HG02884 (cell line): ENCODE measurements at regions not wholly inside any gene's neighbourhood (a gene's known extent, or its start where the extent isn't known, plus 50 kb on each side); places are given as distances from the start of the nearest gene placed in this dataset.
"Not testable (repeated sequence)": the region's sequence is repeated elsewhere in the genome, so short reads cannot be mapped to it uniquely, and the experiment has no call there.

ENCODE experiments used
- ATAC-seq: cut with Tn5 transposase; IDR thresholded peaks from one replicate; pipeline ENCODE4 v1.9.1; 2021; ENCODE audit warnings: mild to moderate bottlenecking, moderate library complexity; ENCODE audit not compliant: unreplicated experiment

DNA sequence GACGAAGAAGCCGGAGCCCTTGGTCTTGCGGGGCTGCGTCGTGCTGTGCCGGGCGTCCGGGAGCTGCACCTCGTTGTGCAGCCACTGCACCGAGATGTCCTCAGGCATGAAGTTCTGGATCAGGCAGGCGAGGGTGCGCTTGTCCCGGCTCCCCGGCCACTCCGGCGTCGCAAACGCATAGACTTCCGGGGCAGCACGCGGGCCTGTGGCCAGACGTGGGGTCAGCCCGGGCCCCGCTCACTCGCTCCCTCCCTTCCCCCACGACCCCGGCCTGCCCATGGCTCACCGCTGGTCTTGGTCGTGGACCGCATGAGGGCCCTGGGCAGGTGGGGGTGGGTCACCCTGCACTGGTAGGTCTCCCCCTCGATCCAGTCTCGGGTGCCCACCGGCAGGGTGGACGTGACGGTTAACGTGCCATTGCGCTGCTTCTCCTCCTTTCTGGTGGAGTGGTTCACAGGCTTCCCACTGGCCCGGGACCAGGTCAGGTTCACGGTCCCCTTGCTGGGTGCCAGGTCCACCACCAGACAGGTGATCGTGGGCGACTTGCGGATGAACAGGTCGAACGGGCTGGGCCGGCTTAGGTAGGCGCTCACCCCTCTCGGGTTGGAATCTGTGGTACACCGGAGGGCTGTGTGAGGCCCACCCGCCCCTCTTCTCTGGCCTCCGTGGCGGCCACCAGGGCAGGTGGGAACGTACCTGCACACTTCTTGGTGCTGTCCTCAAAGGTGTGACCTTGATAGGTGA lies 74.0 kb downstream of the TMEM121 start:
- not testable (repeated sequence) for ATAC-seq

GRCh38 chr14:105600939-105601359 lies 74.6 kb downstream of the TMEM121 start:
- no peak for ATAC-seq

- no peak for ATAC-seq
These were observed 75.2 kb downstream of the TMEM121 start for GRCh38 chr14:105601360-105602242.

GRCh38 chr14:105602243-105602750 lies 75.9 kb downstream of the TMEM121 start:
- no peak for ATAC-seq

DNA sequence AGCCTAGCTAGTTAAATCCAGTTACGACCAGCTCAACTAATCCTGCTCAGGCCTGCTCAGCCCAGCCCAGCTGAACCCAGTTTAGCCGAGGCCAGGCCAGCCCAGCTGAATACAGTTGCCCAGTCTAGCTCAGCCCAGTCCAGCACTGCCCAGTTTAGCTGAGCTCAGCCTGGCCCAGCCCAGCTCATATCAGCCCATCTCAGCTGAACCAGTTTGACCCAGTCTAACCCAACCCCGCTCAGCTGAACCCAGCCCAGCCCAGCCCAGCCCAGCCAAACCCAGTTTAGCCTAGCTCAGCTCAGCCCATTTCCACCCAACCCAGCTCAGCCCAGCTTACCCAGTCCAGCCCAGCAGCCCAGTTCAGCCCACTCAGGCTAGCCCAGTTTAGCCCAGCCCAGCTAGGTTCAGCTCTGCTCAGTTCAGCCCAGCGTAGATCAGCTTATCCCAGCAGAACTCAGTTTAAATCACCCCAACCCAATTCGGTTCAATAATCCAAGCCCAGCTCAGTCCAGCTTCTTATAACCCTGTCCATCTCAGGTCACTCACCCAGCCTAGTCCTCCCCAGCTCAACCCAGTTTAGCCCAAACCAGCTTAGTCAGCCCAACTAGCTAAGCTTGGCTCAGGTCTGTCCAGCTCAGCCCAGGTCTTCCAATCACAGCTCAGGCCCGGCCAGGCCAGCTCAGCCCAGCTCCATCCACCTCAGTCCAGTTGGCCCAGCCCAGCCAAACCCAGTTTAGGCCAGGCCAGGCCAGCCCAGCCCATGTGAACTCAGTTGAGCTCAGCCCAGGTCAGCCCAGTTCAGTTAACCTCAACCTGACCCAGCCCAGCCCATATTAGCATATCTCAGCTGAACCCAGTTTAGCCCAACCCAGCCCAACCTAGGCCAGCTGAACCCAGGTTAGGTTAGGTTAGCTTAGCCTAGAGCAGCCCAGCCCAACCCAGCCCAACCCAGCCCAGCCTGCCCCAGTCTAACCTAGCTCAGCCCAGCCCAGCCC lies 76.7 kb downstream of the TMEM121 start:
- ATAC-seq, result no peak

DNA sequence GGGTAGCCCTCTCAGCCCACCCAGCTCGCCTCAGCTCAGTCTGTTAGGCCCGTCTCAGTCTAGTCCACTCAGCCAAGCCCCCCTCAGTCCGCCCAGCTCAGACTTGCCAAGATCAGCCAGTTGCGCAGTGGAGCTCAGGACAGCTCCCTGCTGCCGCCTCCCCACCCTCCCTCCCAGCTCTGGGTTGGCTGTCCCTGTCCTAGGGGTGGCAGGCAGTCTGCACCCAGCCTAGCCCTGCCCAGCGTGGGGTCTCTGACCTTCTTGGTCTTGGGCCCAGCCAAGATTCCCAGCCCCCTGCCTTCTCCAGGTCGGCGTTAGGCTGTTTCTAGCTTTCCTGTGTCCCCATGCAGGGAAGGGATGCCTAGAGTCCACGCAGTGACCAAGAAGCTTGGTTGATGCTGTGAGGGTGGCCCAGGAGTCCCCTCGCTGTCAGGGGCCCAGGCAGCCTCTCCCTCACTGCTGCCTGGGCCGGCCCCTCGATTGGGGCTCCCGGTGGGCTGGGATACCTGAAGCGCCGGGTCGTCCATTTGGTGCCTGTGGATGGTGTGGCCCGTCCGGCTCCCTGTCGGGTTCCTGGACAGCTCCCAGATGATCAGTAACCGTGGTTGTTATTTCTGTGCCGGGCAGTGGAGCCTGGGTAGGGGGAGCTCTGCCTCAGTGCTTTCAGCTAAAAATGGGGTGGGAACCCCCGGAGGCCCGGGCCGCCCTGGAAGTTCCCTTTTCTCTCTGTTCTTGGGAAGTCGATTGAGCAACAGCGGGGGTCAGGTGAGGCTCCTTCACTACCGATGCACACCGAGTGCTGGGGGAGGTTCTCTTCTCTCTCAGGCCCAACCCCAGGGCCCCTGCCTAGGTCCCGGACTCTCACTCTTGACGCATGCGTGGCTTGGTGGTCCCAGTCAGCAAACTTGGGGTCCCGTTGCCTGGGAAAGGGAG lies 78.4 kb downstream of the TMEM121 start:
- ATAC-seq, result not testable (repeated sequence)

DNA sequence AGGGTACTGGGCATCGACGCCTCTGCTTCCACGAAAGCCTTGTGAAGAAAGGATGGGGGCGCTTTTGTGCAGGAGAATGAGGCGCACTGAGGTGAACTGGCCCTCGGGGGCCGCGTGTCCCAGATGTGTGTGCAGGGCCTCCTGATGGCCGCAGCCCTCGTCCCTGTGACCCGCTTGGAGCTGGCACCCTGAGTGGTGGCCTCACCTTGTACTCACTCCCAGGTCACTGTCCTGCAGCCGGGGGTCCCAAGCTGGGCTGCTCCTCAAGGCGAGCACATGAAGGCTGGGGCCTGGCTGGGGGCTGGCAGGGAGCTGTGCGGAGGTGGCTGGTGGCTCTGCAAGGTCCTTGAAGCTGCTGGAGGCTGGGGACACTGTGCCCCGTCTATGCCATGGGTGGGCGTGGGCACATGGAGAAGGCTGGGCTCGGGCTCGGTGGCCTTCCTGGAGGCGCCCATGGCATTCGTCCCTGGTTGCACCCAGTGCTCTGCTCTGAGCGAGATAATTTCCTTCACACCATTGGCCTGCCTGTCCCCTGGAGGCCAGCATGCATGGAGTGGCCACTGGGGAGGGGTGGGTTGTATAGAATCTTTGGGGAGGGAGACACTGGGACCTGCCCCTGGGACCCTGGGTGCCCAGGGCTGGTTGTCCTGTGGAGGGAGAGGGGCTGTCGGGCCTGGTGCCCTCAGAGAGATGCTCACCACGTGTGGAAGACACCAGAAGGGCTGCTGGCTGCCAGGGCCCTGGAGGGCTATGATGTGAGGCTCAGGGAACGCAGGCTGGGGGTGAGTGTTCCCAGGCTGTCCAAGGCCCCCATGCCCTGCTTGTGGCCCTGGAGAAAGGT lies 79.3 kb downstream of the TMEM121 start:
- ATAC-seq, result no peak

DNA sequence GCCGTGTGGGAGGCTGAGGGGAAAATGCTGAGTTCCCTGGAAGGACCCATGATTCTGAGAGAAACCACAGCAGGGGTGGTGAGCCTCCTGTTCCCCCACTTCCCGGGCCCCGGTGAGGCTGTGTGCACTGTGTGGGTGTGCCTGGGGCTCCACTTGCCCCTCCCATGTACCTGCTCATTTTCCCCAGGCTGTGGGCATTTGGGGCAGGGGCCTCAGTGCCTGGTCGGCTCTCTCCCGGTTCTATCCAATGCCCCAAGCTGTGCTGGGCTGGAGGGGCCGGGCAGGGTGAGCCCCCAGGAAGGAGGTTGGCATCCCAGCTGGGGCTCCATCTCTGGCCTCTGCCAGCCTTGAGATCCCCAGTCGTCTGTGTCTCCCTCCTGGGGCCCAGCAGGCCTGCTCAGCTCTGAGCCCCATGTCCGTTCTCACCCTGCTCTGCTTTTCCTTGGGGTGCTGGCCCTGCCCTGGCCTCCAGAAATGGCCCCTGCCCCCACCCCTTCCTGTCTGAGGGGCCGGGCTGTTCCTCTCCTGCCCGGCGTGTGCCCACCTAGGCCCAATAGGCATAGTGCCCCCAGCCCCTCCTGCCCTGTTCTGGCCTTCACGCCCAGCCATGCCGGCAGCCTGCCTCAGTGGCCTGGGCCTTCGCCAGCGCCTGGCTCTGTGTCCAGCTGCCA lies 80.1 kb downstream of the TMEM121 start:
- not testable (repeated sequence) for ATAC-seq

GRCh38 chr14:105607025-105607424 lies 80.6 kb downstream of the TMEM121 start:
- ATAC-seq, result not testable (repeated sequence)

- ATAC-seq, result not testable (repeated sequence)
These were observed 88.6 kb downstream of the TMEM121 start for GRCh38 chr14:105614987-105615386.

DNA sequence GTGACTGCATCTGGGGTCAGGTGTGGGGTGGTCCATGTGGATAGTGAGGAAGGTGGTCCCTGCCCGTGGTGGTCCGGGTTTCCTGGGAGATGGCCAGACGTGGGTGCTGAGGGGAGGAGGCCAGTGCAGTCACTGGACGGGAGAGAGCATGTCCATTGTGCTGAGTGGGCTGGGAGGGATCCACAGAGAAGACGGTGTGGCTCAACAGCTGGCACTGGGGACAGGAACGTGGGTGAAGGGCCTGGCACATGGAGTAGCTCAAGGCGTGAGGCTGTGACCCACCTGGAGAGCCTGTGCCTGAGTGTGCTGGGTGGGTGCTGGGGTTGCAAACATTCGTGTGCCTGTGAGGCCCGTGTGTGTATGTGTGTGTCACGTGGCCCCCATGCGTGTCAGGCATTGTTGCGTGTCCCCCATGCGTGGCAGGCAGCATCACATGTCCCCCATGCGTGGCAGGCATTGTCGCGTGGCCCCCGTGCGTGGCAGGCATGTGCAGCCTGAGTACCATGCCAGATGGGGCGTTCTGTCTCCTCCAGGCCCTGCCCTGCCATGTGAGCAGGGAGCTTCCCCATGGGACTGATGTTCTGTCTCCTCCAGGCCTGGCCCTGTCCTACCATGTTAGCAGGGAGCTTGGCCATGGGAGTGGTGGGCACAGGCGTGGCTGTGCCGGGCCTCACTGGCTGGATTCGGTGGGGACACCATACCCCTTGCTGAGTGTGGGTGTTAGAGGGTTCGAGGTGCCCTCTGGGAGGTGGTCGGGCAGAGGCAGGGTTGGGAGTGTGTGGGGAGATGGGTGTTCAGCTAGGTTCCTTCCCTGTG lies 89.8 kb downstream of the TMEM121 start:
- ATAC-seq, result not testable (repeated sequence)

DNA sequence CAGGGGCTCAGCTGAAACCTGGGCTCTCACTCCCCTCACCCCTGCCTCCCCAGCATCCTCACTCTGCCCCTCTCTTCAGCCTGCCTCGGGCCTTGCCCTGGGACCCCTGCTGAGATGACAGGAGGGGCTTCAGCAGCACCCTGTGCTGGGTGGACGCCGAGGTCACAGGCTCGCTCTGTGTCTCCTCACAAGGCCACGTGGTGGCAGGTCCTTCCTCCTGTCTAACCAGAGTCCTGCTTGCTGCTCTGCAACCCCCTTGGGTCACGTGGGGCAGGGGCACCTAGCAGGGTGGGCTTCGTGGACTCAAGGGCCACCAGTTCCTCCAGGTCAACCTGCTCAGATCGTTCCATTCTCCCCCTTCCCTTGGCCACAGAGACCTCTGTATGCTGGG lies 90.4 kb downstream of the TMEM121 start:
- ATAC-seq, result no peak

DNA sequence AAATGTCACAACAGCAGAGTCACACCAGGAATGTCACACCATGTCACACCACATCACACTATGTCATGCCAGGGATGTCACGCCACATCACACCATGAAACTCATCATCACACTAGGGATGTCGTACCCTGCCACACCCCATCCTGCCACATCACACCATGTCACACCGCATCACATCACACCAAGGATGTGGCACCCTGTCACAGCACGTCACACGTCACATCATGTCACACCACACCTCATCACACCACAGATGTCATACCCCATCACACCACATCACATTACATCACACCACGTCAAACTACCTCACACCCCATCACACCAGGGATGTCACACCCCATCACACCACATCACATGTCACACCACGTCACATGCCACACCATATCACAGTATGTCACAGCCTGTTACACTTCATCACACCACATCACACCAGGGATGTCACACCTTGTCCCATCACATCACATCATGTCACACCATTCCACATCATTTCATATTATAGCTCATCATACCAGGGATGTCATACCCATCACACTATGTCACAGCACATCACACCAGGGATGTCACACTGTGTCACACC lies 90.9 kb downstream of the TMEM121 start:
- no peak for ATAC-seq

DNA sequence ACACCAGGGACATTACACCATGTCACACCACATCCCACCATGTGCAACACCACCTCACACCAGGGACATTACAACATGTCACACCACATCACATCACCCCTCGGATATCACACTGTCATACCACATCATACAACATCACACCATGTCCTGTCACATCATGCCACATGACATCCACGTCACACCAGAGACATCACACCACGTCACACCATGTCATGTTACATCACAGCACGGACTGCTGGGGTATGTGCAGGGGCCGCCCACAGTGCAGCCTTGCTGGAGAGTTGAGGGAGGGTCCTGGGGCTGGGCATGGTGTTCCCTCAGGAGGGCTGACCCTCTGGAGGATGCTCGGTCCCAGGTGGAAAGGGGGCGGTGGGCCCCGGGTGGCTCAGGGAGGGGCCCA lies 91.4 kb downstream of the TMEM121 start:
- not testable (repeated sequence) for ATAC-seq

DNA sequence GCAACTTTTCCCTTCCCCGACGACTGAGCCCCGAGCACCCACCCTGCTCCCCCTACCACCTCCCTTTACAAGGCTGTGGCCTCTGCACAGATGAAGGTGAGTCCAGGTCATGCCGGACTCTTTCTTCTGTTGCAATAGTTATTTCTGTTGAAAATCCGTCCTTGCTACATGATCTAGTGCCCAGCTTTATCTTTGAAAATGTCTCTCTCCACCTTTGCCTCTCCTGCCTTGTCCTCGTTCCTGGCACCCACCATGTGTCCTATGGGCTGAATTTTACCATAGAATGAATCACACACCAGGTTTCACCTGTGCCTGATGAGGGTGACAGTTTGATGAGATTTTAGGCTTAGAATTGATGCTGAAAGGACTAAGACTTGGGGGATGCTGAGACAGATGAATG lies 92.9 kb downstream of the TMEM121 start:
- ATAC-seq, result not testable (repeated sequence)

DNA sequence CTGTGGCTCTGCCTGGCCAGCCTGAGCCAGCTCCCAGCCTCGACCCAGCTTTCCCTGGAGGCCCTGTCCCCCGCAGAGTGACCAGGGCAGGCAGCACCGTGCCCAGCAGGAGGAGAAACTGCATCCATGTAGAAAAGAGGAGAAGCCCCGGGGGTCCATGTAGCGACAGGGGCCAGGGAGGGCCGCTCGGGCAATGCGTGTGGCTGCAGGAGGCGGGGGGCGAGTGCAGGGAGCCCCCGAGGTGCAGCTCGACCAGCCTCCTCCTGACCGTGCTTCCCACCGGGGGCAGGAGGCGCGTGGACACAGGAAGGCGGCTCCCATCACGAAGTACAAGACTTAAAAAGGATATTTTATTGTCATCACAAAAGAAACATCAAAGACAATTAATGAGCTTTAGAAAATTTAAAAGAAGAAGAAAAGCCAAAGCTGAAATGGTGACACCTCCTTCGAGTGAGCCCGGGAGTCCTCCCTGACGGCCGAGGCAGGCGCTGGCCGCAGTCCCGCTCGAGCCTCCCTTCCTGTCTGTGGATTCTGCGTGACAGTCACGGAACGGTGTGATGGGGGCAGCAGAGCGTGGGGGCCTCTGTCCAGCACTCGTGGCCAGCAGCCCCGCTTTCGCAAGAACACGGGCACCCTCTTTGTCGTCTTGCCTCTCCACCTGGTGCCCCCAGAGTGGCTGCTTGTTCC lies 93.9 kb downstream of the TMEM121 start:
- ATAC-seq, result not testable (repeated sequence)
